IMR-90 (cell line): ENCODE measurements at regions not wholly inside any gene's neighbourhood (a gene's known extent, or its start where the extent isn't known, plus 50 kb on each side); places are given as distances from the start of the nearest gene placed in this dataset.

Experiments
- ATAC-seq: fragments of 200-7000 bp; cut with Tn5 transposase; 2 replicates; pipeline ENCODE4 v1.9.1; 2020; ENCODE audit warnings: low read depth, mild to moderate bottlenecking, moderate library complexity
- BruUV-seq: library from RNA; stranded (reverse); fragments of 400-500 nt; replicated peaks from 2 replicates; lab custom pipeline; 2021; lab: Mats Ljungman, UMichigan
- CTCF ChIA-PET: fragments of 300-600 bp; formaldehyde crosslinking; extraction: SDS; loops from one replicate; lab custom pipeline; 2021; ENCODE audit warnings: antibody characterized with exemption; lab: Yijun Ruan, JAX
- POLR2A ChIA-PET: fragments of 300-600 bp; sonication (Branson Sonifier 250); formaldehyde crosslinking; loops from one replicate; lab custom pipeline; 2022; ENCODE audit warnings: antibody characterized with exemption; ENCODE audit not compliant: unreplicated experiment; lab: Charles Lee
- DNase-seq: peaks from one replicate; pipeline ENCODE4 v3.0.0; 2013
- H2AFZ ChIP-seq: replicated peaks from 2 replicates; pipeline ENCODE3; 2013; ENCODE audit warnings: low read length, mild to moderate bottlenecking; ENCODE audit not compliant: poor library complexity
- H2AK5ac ChIP-seq: 2 replicates; pipeline ENCODE4 v1.6.1; 2013; ENCODE audit warnings: low read depth, low read length, inconsistent platforms
- H2AK9ac ChIP-seq: replicated peaks from 2 replicates; pipeline ENCODE3; 2013; ENCODE audit warnings: mild to moderate bottlenecking, low read depth, low read length, moderate library complexity; ENCODE audit not compliant: poor library complexity
- H2BK120ac ChIP-seq: 2 replicates; pipeline ENCODE4 v1.6.1; 2013; ENCODE audit warnings: low read depth, low read length, inconsistent platforms
- H2BK15ac ChIP-seq: 3 replicates; pipeline ENCODE4 v1.6.1; 2013; ENCODE audit warnings: low read depth, low read length, inconsistent platforms
- H2BK20ac ChIP-seq: 2 replicates; pipeline ENCODE4 v1.6.1; 2013; ENCODE audit warnings: low read depth, mild to moderate bottlenecking, inconsistent platforms, low read length, moderate library complexity
- H2BK5ac ChIP-seq: 2 replicates; pipeline ENCODE4 v1.6.1; 2013; ENCODE audit warnings: mild to moderate bottlenecking, low read depth, low read length, inconsistent platforms; ENCODE audit not compliant: poor library complexity, severe bottlenecking
- H3K14ac ChIP-seq: replicated peaks from 2 replicates; pipeline ENCODE4 v1.6.1; 2013; ENCODE audit warnings: low read depth, low read length, inconsistent platforms
- H3K18ac ChIP-seq: 2 replicates; pipeline ENCODE4 v1.6.1; 2013; ENCODE audit warnings: low read depth, low read length, control low read depth
- H3K23ac ChIP-seq: 2 replicates; pipeline ENCODE4 v1.6.1; 2013; ENCODE audit warnings: low read depth, low read length, inconsistent platforms
- H3K27ac ChIP-seq: 2 replicates; pipeline ENCODE4 v1.5.1; 2013; ENCODE audit warnings: mild to moderate bottlenecking, control low read depth, low read length; ENCODE audit not compliant: insufficient read depth
- H3K27me3 ChIP-seq: 2 replicates; pipeline ENCODE4 v1.6.1; 2013; ENCODE audit warnings: low read length; ENCODE audit not compliant: control insufficient read depth, insufficient read depth
- H3K36me3 ChIP-seq: 2 replicates; pipeline ENCODE4 v1.6.1; 2013; ENCODE audit warnings: low read length, mixed read lengths; ENCODE audit not compliant: control insufficient read depth, insufficient read depth
- H3K4ac ChIP-seq: 2 replicates; pipeline ENCODE4 v1.6.1; 2013; ENCODE audit warnings: low read depth, low read length, inconsistent platforms
- H3K4me1 ChIP-seq: 2 replicates; pipeline ENCODE4 v1.6.1; 2013; ENCODE audit warnings: low read length, mixed read lengths; ENCODE audit not compliant: control insufficient read depth, insufficient read depth
- H3K4me2 ChIP-seq: 2 replicates; pipeline ENCODE4 v1.6.1; 2013; ENCODE audit warnings: low read depth, mild to moderate bottlenecking, control low read depth, low read length, moderate library complexity
- H3K4me3 ChIP-seq: 2 replicates; pipeline ENCODE4 v1.5.1; 2013; ENCODE audit warnings: low read depth, mild to moderate bottlenecking, control low read depth, low read length, moderate library complexity; ENCODE audit not compliant: insufficient read depth
- H3K56ac ChIP-seq: 2 replicates; pipeline ENCODE4 v1.6.1; 2013; ENCODE audit warnings: low read length, inconsistent platforms; ENCODE audit not compliant: insufficient read depth; ENCODE audit errors: extremely low read depth
- H3K79me1 ChIP-seq, 2 experiments: 2 replicates each; pipeline ENCODE4 v1.6.1; 2013; ENCODE audit warnings: low read length in 2 of 2, inconsistent platforms in 1 of 2, low read depth in 1 of 2
- H3K9ac ChIP-seq: 2 replicates; pipeline ENCODE4 v1.6.1; 2013; ENCODE audit warnings: low read depth, low read length, control low read depth
- H3K9me1 ChIP-seq: 2 replicates; pipeline ENCODE4 v1.6.1; 2013; ENCODE audit warnings: low read length, inconsistent platforms; ENCODE audit not compliant: insufficient read depth
- H3K9me3 ChIP-seq: 2 replicates; pipeline ENCODE4 v1.6.1; 2013; ENCODE audit warnings: low read length; ENCODE audit not compliant: control insufficient read depth, insufficient read depth
- H4K20me1 ChIP-seq: 2 replicates; pipeline ENCODE4 v1.6.1; 2013; ENCODE audit warnings: low read length, inconsistent platforms; ENCODE audit not compliant: insufficient read depth
- H4K5ac ChIP-seq: 2 replicates; pipeline ENCODE4 v1.6.1; 2013; ENCODE audit warnings: mild to moderate bottlenecking, low read depth, low read length, control low read depth
- H4K8ac ChIP-seq, 2 experiments: 2 replicates each; pipeline ENCODE4 v1.6.1; 2013; ENCODE audit warnings: low read depth in 2 of 2, low read length in 2 of 2, control low read depth in 1 of 2, inconsistent platforms in 1 of 2
- H4K91ac ChIP-seq: 2 replicates; pipeline ENCODE4 v1.6.1; 2013; ENCODE audit warnings: low read depth, low read length, inconsistent platforms; ENCODE audit not compliant: insufficient read depth
- CTCF ChIP-seq: conservative IDR thresholded peaks from 2 replicates; pipeline ENCODE4 v1.5.1; 2012; ENCODE audit warnings: mild to moderate bottlenecking, low read depth, low read length, improper control_type of control experiment
- FOS ChIP-seq: fragments of 150-350 bp; IDR thresholded peaks from 2 replicates; pipeline ENCODE4 v1.6.1; 2016; ENCODE audit warnings: low read depth, low read length
- NFE2L2 ChIP-seq: fragments of 150-350 bp; IDR thresholded peaks from 2 replicates; pipeline ENCODE4 v1.6.1; 2016; ENCODE audit warnings: low read depth, mild to moderate bottlenecking, low read length
- RAD21 ChIP-seq: IDR thresholded peaks from 2 replicates; pipeline ENCODE4 v1.6.1; 2012; ENCODE audit warnings: low read length, improper control_type of control experiment
- SMC3 ChIP-seq: fragments of 150-350 bp; IDR thresholded peaks from 2 replicates; pipeline ENCODE4 v1.6.1; 2016; ENCODE audit warnings: low read depth, mild to moderate bottlenecking, antibody characterized with exemption, low read length, moderate library complexity
- WGBS, 2 experiments: methylation state at CpG; one replicate each; pipeline versions ENCODE4 v1.1.5 to v1.1.7; 2013; ENCODE audit warnings: missing lambda C conversion rate in 2 of 2; ENCODE audit not compliant: insufficient read length in 1 of 2; ENCODE audit errors: extremely low coverage in 2 of 2; 5-methylcytosine and 5-hydroxymethylcytosine counted together
- dilution Hi-C: fragments of 300-500 bp; cut with HindIII; formaldehyde crosslinking; loops from one replicate; pipeline ENCODE4 v1.14.3; 2018; ENCODE audit warnings: low sequenced_read_pairs; ENCODE audit not compliant: unreplicated experiment
- in situ Hi-C: fragments of 300-500 bp; cut with MboI; formaldehyde crosslinking; loops from 3 replicates; pipeline ENCODE4 v1.14.3; 2019; ENCODE audit warnings: low sequenced_read_pairs, inconsistent platforms, mixed read lengths
- intact Hi-C: fragments of 100-400 bp; cut with micrococcal nuclease; formaldehyde crosslinking; loops from 2 replicates; pipeline ENCODE4 v1.10.0; 2022

DNA sequence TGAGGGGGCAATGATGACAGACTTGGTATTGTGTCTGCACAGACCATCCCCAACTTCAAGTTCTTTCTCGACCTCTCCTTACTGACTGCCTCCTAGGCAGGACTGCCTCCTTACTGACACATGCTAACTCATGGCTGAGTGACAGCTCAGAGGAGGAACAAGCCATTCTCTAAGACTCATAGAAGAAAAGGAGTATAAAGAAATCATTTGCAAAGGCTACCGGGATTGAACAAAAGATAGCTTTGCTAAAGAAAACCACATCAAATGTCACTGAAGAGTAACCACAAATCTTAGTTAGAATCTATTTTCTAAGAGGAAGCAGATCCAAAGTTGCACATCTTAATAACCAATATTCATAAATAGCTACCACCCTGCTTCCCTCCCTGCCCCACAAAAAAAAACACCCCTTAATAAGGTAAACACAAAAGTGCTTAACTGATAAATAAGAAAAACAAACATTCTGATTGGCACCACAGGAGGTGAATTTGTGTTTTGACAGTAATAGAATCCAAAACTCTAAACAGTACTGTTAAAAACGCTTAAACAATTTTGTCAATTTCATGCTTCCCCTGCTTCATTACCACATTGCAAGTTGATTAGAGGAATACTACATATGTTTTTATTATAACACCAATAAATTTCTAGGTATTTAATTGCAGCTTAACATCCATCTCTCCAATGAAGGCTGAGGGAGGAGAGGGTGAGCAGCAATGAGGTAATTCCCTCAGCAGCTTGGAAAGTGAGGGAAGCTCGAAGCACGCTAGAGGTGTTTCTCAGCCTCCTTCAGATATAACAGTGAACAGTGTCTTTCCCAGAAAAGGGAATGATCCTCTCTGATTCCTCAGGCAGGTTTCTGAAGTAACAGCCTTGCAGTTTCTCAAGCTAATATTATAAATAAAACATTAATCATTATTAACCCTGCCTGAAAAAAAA is 160.0 kb downstream of the HNRNPD start (continued):
- TF ChIP-seq NFE2L2 = no peak

GRCh38 chr4:82201805-82202641 is 171.8 kb downstream of the HNRNPD start:
- H2BK120ac ChIP-seq = no peak overlapping the region
- H3K27me3 ChIP-seq = no peaks in the 10 kb centered on the region
- H3K4me1 ChIP-seq = no peaks in the 10 kb centered on the region
- H3K18ac ChIP-seq = no peak overlapping the region
- H2AK9ac ChIP-seq = no peak overlapping the region
- no peak overlapping the region for H4K8ac ChIP-seq
- no peaks in the 10 kb centered on the region for H4K20me1 ChIP-seq
- dilution Hi-C loops (no loop called here), in situ Hi-C loops (loop anchor here (10.0 kb wide), 1 partner anchor 797 kb away; no protein-coding TSS in a partner anchor), intact Hi-C loops (loop anchor here (1.0 to 10.0 kb wide), 5 partner anchors 357 to 1835 kb away; no protein-coding TSS in a partner anchor)
- no peaks in the 10 kb centered on the region for H3K36me3 ChIP-seq
- BruUV-seq = no TSS peak
- H2BK15ac ChIP-seq = no peak overlapping the region
- H3K4me3 ChIP-seq = no peak overlapping the region
- CTCF ChIA-PET = interaction anchor here (1.0 kb wide), 1 partner anchor 735 kb away, joined by 3 read pairs; no protein-coding TSS in a partner anchor
- no peak overlapping the region for H3K4me2 ChIP-seq
- H2BK20ac ChIP-seq = no peak overlapping the region
- no peaks in the 10 kb centered on the region for H3K9me1 ChIP-seq
- POLR2A ChIA-PET = no interaction called here
- TF ChIP-seq SMC3 (peak; percentile 60), FOS (no peak), RAD21 (peak; percentile 80), CTCF (peak; percentile 61)
- H3K23ac ChIP-seq = no peak overlapping the region
- H3K56ac ChIP-seq = no peak overlapping the region
- ATAC-seq (peak; percentile 46; the same call in 1 of the 2 replicates), DNase-seq (peak; percentile 27)
- no peak overlapping the region for H3K27ac ChIP-seq
- no peak overlapping the region for H3K9ac ChIP-seq
- no peak overlapping the region for H2AFZ ChIP-seq
- H3K14ac ChIP-seq = no peak overlapping the region
- no CpG with 5 or more reads among the region's 3 CpGs for WGBS, 2 experiments
- no peak overlapping the region for H3K4ac ChIP-seq
- no peaks in the 10 kb centered on the region for H3K9me3 ChIP-seq
- no peak overlapping the region for H4K5ac ChIP-seq
- H2AK5ac ChIP-seq = no peak overlapping the region
- no peaks in the 10 kb centered on the region for H3K79me1 ChIP-seq
- H2BK5ac ChIP-seq = no peak overlapping the region
- no peak overlapping the region for H4K91ac ChIP-seq
